Lung (tissue), 11 donors: ENCODE measurements at regions not wholly inside any gene's neighbourhood (a gene's known extent, or its start where the extent isn't known, plus 50 kb on each side); places are given as distances from the start of the nearest gene placed in this dataset.

Source experiments
- ATAC-seq: fragments of 200-7000 bp; cut with Tn5 transposase; one replicate; pipeline ENCODE4 v1.9.1; 2020; ENCODE audit warnings: moderate number of reproducible peaks; ENCODE audit not compliant: insufficient read depth, low FRiP score
- DNase-seq, 3 donors: peaks; one replicate each; pipeline ENCODE4 v3.0.0-alpha.2; 2013 to 2017
- H3K27ac ChIP-seq, 2 donors: one replicate each; pipeline ENCODE4 v1.5.1; 2013; ENCODE audit warnings: mild to moderate bottlenecking in 2 of 2, moderate library complexity in 2 of 2, control low read depth in 1 of 2, inconsistent platforms in 1 of 2, low read depth in 1 of 2, low read length in 1 of 2
- H3K27me3 ChIP-seq, 3 donors: one replicate each; pipeline ENCODE4 v1.5.1; 2013; ENCODE audit warnings: low read length in 2 of 3; ENCODE audit not compliant: control insufficient read depth in 3 of 3, insufficient read depth in 3 of 3
- H3K36me3 ChIP-seq, 4 donors: one replicate each; pipeline ENCODE4 v1.5.1; 2013; ENCODE audit warnings: low read length in 4 of 4, mild to moderate bottlenecking in 1 of 4, moderate library complexity in 1 of 4; ENCODE audit not compliant: control insufficient read depth in 4 of 4, insufficient read depth in 4 of 4
- H3K4me1 ChIP-seq, 5 donors: one replicate each; pipeline ENCODE4 v1.5.1; 2013; ENCODE audit warnings: low read length in 5 of 5, mild to moderate bottlenecking in 2 of 5, moderate library complexity in 1 of 5; ENCODE audit not compliant: control insufficient read depth in 5 of 5, insufficient read depth in 5 of 5
- H3K4me3 ChIP-seq: one replicate; pipeline ENCODE4 v1.5.1; 2013; ENCODE audit warnings: mild to moderate bottlenecking, control low read depth, moderate library complexity
- H3K9ac ChIP-seq, 2 donors: one replicate each; pipeline ENCODE4 v1.5.1; 2013; ENCODE audit warnings: low read length in 2 of 2, control low read depth in 1 of 2; ENCODE audit not compliant: insufficient read depth in 1 of 2
- H3K9me3 ChIP-seq, 4 donors: one replicate each; pipeline ENCODE4 v1.5.1; 2013; ENCODE audit warnings: low read length in 3 of 4, mild to moderate bottlenecking in 1 of 4, moderate library complexity in 1 of 4; ENCODE audit not compliant: control insufficient read depth in 4 of 4, insufficient read depth in 3 of 4
- CTCF ChIP-seq: IDR thresholded peaks from 2 replicates; pipeline ENCODE4 v1.5.1; 2012; ENCODE audit warnings: mild to moderate bottlenecking; ENCODE audit errors: control extremely low read depth, extremely low read depth
- WGBS, 2 donors: extraction: QIAGEN DNeasy Blood & Tissue Kit; methylation state at CpG; one replicate each; pipeline ENCODE4 v1.1.7; 2013; 5-methylcytosine and 5-hydroxymethylcytosine counted together
- donor health status: control.
- donor health status: control.
- donor health status: Bipolar disorder and iron deficiency.
- donor health status: healthy.
- donor health status: DM: yes; HTN: yes; CAD: no.

DNA sequence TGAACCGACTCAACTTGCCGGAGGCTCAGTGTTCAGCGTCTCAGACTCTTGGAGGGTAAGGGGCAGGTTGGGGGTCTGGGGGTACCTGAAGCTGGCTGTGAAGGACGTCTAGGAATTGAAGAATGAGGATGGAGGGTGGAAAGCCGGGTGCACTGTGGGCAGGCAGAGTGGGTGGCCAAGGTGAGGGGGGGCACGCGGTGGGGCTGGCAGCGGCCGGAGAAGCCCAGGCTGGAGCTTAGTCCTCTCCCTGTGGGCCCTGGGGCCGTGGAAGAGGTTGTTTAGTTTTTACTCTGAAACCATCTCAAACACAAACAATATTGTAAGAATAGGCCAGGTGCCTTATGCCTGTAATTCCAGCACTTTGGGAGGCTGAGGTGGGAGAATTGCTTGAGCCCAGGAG is 83.4 kb downstream of the UNCX start:
- Histone ChIP-seq H3K27ac (no peak overlapping the region), H3K36me3 (no peaks in the 10 kb centered on the region), H3K4me1 (peaks cover 0 to 6% (median 0%) of the 10 kb centered on the region in 5 donors), H3K4me3 (no peak overlapping the region), H3K9me3 (peaks cover 0 to 6% (median 0%) of the 10 kb centered on the region in 4 donors), H3K27me3 (peaks cover 0 to 3% (median 0%) of the 10 kb centered on the region in 3 donors), H3K9ac (no peak overlapping the region)
- no peak for TF ChIP-seq CTCF
- no peak for DNase-seq
- 69 to 80% methylated on average over 10 of the region's 10 CpGs for WGBS, 2 donors
- no peak for ATAC-seq

DNA sequence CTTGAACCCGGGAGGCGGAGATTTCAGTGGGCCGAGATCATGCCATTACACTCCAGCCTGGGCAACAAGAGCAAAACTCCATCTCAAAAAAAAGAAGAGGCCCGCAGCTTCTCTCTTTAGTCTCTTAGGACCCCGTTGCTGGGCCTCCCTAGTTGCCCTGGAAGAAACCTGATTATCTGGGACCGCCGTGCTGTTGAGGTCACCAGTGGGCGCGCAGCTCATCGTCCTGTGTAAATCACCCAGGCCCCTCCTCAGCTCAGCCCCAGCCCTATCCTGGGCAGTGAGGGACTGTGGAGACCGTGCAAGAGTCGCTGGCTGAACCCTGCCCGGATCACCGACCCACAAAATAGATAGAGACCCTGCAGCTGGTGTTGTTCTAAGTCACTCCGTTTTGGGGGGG is 85.0 kb downstream of the UNCX start:
- Histone ChIP-seq H3K4me3 (no peak overlapping the region), H3K9ac (no peak overlapping the region), H3K27me3 (peaks cover 0 to 4% (median 3%) of the 10 kb centered on the region in 3 donors), H3K27ac (no peak overlapping the region), H3K36me3 (no peaks in the 10 kb centered on the region), H3K9me3 (peaks cover 0 to 2% (median 0%) of the 10 kb centered on the region in 4 donors), H3K4me1 (peaks cover 0 to 12% (median 0%) of the 10 kb centered on the region in 5 donors)
- DNase-seq (no peak), ATAC-seq (no peak)
- no peak for TF ChIP-seq CTCF
- WGBS, 2 donors = 74 to 88% methylated on average over 15 of the region's 15 CpGs

DNA sequence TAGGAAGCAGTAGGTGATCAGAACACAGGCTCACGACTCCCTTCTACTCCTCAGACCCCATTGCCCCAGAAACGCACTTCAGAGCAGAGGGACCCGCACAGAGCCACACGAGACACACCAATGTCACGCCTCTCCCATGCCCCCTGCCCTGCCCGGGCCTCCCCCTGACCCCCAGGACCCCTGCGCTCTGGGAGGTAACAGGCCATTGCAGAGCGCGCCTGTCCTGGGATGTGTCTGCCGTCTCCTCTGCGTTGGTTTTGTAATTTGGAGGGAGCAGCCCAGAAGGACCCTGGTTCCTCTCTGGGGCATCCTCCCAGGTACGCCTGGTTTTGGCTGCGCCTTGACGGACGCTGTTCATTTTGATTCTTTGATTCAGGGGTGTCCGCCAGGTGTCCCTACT is 85.4 kb downstream of the UNCX start:
- DNase-seq (no peak), ATAC-seq (no peak)
- H3K36me3 ChIP-seq = no peaks in the 10 kb centered on the region
- H3K27ac ChIP-seq = no peak overlapping the region
- peaks cover 0 to 5% (median 5%) of the 10 kb centered on the region in 3 donors for H3K27me3 ChIP-seq
- 86 to 87% methylated on average over 16 of the region's 16 CpGs for WGBS, 2 donors
- H3K4me1 ChIP-seq = peaks cover 0 to 16% (median 0%) of the 10 kb centered on the region in 5 donors
- no peaks in the 10 kb centered on the region for H3K9me3 ChIP-seq
- no peak for TF ChIP-seq CTCF
- no peak overlapping the region for H3K9ac ChIP-seq
- no peak overlapping the region for H3K4me3 ChIP-seq

DNA sequence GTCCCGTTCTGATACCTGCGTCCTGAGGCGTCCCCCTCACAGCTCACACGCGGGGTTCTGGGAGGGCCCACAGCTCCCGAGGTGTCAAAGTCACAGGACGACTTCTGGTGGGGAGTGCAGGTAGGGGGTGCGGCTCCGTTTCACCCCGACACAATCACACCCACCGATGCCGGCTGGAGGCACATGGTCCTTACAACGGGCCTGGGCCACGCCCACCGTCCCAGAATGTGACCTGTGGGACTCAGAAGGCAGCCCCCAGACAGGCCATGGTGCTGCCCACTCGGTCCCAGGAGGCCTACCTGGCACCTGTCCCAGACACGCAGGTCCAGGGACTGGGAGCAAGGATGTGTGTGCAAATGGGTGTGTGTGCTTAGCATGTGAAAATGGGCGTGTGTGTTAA is 86.0 kb downstream of the UNCX start:
- H3K4me3 ChIP-seq = no peak overlapping the region
- H3K4me1 ChIP-seq = peaks cover 0 to 21% (median 0%) of the 10 kb centered on the region in 5 donors
- no peak for TF ChIP-seq CTCF
- H3K27me3 ChIP-seq = peaks cover 0 to 7% (median 5%) of the 10 kb centered on the region in 3 donors
- WGBS, 2 donors = 76 to 82% methylated on average over 18 of the region's 18 CpGs
- ATAC-seq (no peak), DNase-seq (no peak)
- no peaks in the 10 kb centered on the region for H3K9me3 ChIP-seq
- H3K36me3 ChIP-seq = no peaks in the 10 kb centered on the region
- H3K27ac ChIP-seq = no peak overlapping the region
- no peak overlapping the region for H3K9ac ChIP-seq
